NCI-H1417 (cell line): ENCODE measurements at regions not wholly inside any gene's neighbourhood (a gene's known extent, or its start where the extent isn't known, plus 50 kb on each side); places are given as distances from the start of the nearest gene placed in this dataset.
"Not testable (repeated sequence)": the region's sequence is repeated elsewhere in the genome, so short reads cannot be mapped to it uniquely, and the experiment has no call there.

Source experiments
- DNase-seq, 3 experiments: peaks; one replicate each; lab custom pipeline; 2025; lab: John Stamatoyannopoulos, UW

- DNase-seq, result no peak
Observed at GRCh38 chr11:36790526-36790925, 192.5 kb upstream of the RAG2 start.

DNA sequence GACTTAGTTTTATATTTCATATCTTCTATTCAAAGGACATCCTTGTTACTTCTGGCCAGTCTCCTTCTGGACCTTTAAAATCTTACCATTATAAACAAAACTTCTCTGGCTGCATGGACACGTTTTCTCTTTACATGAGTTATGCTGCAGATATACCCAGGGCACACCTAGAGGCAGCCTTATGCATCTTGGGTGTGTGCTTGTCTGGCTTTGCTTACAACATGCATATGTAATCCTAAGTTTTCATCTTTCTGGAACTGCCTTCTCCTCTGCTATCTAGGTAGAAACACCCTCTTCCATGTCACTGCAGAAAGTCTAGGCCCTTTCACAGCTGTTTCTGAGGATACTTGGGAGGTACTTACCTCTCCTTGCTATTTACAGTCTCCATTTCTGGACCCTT lies 185.8 kb upstream of the RAG2 start:
- DNase-seq, result no peak

DNA sequence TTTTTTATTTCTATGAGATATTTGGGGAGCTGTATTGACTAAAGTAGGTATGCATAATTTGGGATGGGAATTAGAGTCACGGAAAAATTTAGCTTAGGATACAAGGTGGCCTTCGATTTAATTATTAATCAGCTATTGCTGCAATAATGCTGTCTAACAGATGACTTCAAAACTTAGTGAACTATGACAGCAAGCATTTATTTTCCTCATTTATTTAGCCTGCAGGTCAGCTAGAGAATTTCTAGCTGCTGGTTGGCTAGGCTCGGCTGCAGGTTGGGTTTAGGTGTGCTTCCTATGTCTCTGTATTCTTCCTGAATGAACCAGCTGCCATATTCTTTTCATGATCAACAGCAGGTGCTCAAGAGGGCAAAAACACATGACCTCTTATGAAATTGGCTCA lies 181.8 kb upstream of the RAG2 start:
- DNase-seq, result no peak

DNA sequence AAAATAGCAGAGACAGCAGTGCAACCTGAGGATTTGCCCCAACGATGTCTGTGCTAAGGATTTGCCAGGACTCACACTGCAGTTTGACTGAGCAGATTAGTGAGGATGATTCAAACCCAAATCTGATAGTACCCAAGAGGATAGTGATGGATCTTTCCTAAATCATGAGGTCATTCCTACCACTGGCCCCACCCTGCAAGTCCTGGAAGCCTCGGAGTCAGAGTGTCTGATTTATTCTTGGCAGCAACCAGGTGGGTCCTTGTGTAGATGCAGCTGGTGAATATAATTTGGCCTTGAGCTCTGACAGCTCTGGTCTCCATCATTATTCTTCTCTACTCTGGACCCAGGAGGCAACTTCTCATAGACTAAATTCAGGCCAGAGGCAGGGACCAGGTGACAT lies 179.3 kb upstream of the RAG2 start:
- no peak for DNase-seq

DNA sequence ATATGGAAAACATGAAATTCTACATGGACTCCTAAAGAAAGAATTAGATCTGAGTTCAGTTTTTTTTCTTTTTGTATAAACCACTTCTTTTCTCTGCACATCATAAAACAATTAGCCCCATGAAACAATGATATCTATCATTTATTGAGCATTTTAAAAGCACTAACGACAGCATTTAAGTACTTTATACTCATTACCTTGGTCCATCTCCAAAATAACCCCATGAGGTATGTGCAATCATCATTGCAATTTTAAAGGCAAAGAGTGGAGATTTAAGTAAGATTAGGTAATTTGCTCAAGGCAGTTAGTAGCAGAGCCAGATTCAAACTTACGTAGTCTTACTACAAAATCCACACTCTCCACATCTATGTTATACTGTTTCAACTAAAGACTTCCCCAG lies 177.7 kb upstream of the RAG2 start:
- no peak for DNase-seq

GRCh38 chr11:36775130-36775529 lies 177.1 kb upstream of the RAG2 start:
- no peak for DNase-seq

GRCh38 chr11:36774603-36775002 lies 176.6 kb upstream of the RAG2 start:
- no peak for DNase-seq

DNA sequence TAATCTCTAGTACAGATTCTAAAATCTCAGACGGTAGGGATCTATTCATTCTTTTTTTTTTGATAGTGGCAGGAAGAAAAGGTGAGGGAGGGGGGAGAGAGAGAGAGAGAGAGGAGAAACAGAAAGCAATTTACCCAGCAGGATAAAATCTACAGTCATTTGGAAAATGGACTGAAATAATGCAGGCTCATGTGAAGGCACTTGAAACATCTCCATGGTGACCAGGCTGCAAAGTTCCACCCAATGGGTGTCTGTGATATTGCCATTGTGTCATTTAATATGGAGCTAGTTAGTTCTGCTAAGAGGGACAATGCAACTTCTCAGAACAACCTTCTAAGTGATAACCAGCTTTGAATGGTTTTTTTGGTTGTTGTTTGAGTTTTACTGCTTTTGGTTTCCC lies 165.2 kb upstream of the RAG2 start:
- DNase-seq, result peak in 2 of 3 experiments; percentile 23 to 79

- no peak for DNase-seq
Observed at GRCh38 chr11:36757075-36757474, 159.0 kb upstream of the RAG2 start.

DNA sequence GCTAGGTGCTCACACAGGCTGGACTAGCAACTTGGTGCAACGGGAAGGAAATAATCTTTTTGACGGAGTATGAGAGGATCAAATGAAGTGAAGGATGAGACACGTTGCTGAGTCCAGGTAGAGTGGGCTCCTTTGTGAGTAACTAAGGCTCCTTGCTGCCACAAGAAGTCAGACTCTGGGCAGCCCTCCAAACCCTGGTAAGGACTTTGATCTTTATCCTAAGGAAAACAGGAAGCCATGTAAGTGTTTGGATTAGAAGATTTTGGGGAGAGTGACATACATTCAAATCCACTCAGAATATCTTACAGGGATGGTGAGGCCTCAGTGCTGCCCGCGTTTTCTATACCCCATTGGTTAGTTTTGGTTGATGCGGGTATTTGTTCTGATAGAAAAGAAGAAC lies 155.9 kb upstream of the RAG2 start:
- no peak for DNase-seq

GRCh38 chr11:36751996-36752395 lies 154.0 kb upstream of the RAG2 start:
- DNase-seq, result no peak

- DNase-seq, result peak in 1 of 3 experiments; percentile 21
Observed at GRCh38 chr11:36751335-36751781, 153.3 kb upstream of the RAG2 start.

GRCh38 chr11:36750349-36750748 lies 152.3 kb upstream of the RAG2 start:
- no peak for DNase-seq

DNA sequence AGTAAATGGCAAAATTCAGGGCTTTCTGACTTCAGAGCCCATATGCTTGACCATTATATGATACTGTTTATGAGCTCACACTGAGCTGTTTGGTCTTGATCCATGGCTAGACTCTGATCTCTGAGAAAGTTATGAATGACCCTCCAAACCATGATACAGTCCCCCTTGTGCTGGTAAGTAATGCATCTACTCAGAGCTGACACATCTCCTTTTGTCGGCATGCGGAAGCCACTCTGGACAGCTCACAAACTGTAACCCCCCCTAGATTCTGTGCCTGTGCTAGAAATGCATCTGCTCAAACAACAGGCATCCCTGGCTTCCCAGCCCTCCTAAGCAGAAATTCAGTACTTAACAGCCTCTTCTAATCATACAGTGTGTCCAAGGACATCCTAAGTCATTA lies 150.8 kb upstream of the RAG2 start:
- no peak for DNase-seq

- DNase-seq, result peak; percentile 84 to 96 (median 95)
Observed at GRCh38 chr11:36746886-36747710, 149.1 kb upstream of the RAG2 start.

GRCh38 chr11:36744375-36745168 lies 146.5 kb upstream of the RAG2 start:
- peak; percentile 52 to 79 (median 70) for DNase-seq

DNA sequence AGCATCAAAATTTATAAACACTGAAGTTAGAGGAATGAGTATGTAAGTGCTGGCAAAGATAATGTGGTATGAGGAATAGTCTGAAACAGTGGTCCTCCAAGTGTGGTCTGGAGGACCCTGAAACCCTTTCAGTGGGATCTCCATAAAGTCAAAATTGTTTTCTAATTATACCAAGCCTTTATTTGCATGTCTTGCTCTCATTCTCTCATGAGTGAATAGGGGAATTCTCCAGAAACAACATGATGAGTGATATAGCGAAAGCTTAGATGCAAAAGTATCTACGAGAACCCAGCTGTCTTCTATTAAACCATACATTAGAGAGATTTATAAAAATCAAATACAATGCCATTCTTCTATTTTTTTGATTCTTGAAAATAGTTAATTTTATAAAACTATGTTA lies 145.0 kb upstream of the RAG2 start:
- DNase-seq, result no peak

- DNase-seq, result no peak
Observed at GRCh38 chr11:36741515-36741914, 143.5 kb upstream of the RAG2 start.

- DNase-seq, result no peak
Observed at GRCh38 chr11:36738292-36738861, 140.3 kb upstream of the RAG2 start.

DNA sequence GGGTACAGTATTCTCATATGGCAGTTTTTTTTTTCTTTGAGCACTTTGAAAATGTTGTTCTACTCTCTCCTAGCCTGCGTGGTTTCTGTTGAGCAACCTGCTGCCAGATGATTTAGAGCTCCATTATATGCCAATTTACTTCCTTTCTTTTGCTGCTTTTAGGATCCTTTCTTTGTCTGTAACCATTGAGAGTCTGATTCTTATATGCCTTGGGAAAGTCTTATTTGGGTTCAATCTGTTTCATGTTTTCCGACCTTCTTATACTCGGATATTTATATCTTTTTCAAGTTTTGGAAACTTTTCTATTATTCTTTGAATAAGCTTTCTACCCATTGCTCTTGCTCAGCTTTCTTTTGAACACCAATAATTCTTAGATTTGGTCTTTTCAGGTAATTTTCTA lies 138.1 kb upstream of the RAG2 start:
- no peak for DNase-seq

DNA sequence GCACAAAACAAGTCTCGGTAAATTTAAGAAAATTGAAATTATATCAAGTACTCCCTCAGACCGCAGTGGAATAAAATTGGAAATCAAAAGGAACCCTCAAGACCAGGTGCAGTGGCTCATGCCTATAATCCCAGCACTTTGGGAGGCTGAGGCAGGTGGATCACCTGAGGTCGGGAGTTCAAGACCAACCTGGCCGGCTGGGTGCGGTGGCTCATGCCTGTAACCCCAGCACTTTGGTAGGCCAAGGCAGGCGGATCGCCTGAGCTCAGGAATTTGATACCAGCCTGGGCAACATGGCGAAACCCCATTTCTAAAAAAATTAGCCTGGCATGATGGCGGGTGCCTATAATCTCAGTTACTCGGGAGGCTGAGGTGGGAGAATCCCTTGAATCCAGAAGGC lies 135.7 kb upstream of the RAG2 start:
- not testable (repeated sequence) for DNase-seq

DNA sequence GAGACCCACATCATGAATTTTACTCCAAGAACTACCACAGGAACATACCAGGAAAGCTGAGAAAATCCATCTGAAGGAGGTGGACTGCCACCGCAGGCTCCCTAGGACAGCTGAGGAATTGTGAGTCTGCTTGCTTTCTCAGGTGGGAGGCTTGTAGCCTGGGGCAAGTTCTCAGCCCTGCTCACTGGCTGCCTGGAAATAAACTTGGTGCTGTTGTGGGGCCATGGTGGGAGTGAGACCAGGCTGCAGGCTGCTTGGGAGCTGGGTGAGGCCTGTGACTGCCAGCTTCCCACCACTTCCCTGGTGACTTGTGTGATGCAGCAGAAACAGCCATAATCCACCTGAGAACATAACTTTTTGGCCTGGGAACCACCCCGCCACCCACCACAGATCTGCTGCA lies 132.7 kb upstream of the RAG2 start:
- no peak for DNase-seq

DNA sequence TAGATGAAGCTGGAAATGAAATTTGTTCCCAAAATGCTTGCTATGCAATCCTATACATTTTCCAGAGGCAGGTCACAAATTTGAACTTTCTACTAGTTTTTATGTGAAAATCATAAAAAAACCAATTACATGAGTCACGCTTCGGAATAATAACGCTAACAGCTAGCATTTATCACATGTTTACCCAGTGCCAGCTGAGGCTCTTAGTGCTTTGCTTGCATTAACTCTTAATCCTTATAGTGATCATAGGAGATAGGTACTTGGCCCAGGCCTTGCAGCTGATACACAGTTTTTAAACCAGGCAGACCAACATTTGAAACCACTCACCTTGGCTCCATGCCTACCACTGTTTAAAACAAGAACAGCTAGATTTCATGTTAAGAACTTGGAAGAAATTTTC lies 131.8 kb upstream of the RAG2 start:
- DNase-seq, result peak in 2 of 3 experiments; percentile 23 to 77
